ENCODE measurements at regions not wholly inside any gene's neighbourhood (a gene's known extent, or its start where the extent isn't known, plus 50 kb on each side); places are given as distances from the start of the nearest gene placed in this dataset.

DNA sequence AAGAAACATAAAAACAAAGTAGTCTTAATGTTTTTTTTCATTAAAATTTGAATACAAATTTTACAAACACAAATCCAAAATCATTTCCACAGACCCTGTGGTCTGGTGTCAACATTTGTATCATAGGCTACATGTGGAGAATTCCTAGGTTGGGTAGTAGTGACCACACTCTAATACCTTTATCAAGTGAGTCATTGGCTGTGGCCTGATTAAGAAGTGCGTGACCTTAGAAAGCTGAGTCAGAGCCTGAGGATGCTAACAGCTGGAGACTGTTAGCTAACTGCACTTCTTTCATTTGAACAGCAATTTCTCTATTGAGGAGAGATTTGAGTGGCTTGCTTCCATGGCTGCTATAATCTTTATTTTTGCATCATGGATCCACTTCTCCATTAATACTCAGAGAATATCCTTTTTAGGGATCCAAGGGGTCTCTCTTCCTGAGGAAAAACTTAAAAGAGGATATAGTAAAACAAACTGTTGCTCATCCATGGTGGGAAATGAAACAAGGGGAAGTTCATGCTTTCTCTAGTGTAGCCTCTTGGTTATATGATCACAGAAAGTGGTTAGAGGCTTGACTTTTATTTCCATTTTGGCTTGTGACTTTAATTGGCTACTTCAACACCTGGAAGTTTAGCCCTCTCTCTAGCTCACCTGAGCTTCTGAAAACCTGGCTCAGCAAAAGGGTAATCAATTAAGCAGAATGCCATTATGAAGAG, 335.8 kb downstream of the PABPC4L start:
- TF ChIP-seq, protein P1, sequence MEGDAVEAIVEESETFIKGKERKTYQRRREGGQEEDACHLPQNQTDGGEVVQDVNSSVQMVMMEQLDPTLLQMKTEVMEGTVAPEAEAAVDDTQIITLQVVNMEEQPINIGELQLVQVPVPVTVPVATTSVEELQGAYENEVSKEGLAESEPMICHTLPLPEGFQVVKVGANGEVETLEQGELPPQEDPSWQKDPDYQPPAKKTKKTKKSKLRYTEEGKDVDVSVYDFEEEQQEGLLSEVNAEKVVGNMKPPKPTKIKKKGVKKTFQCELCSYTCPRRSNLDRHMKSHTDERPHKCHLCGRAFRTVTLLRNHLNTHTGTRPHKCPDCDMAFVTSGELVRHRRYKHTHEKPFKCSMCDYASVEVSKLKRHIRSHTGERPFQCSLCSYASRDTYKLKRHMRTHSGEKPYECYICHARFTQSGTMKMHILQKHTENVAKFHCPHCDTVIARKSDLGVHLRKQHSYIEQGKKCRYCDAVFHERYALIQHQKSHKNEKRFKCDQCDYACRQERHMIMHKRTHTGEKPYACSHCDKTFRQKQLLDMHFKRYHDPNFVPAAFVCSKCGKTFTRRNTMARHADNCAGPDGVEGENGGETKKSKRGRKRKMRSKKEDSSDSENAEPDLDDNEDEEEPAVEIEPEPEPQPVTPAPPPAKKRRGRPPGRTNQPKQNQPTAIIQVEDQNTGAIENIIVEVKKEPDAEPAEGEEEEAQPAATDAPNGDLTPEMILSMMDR (IDR thresholded peaks at IDR 0.05), result no peak
- H3K27ac ChIP-seq, result no peak overlapping the region
- no peaks in the 10 kb centered on the region for H3K9me3 ChIP-seq
- no peaks in the 10 kb centered on the region for H3K27me3 ChIP-seq
- WGBS, 2 donors, result 27 to 57% methylated on average over 1 of the region's 1 CpG
- no peak overlapping the region for H3K4me3 ChIP-seq
- H3K36me3 ChIP-seq, result no peaks in the 10 kb centered on the region
- intact Hi-C loops (cut with DNase I), result no loop called here
- ATAC-seq, result peak in 2 of 8 donors; percentile 56 to 83
- no peak for DNase-seq
- H3K4me1 ChIP-seq, result no peaks in the 10 kb centered on the region

DNA sequence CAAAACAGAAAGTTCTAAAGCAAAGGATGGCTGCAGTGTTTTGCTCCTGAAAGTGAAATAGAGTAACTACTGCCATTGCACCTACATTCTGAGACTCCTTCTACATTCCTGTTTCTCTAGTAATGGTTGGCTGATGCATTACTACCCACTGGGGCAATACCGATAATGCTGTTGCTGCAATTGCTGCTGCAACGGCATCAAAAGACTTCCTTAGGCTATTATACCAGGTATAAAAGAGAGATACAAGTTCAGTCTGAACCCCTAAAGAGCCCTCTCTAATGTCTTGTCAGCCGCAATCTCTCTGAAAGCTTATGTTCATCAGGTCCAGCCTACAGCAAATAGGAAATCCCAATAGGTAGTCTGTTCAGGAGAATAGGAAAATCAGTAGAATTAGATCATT, 338.4 kb downstream of the PABPC4L start:
- TF ChIP-seq, protein P1 (IDR thresholded peaks at IDR 0.05), result no peak

DNA sequence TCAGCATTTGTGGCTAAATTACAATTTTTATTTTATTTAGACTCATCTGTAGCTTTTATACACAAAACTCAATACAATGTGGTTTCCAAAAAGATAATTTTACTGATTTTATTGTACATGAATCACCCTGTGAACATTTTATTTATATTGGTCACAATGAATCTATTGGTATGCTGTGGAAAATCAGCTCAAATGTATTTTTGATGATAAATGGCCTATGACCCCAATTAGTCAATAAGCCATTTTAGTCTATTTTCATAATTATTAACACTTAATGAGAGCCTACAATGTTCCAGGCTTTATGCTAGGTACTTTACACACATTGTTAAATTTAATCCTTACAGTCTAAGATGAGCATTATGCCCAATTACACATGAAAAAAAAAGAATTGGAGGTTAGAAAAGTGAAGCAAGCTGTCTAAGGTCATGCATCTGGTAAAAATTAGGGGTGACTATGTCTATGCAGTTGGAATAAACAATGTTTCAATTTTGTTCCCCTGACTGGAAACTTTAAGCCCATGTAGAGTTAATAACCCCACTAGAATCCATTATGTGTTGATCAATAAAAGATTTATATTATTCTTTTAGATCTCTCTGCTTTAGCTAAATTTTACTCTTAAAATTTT, 344.7 kb downstream of the PABPC4L start:
- no peak overlapping the region for H3K4me3 ChIP-seq
- intact Hi-C loops (cut with DNase I), result no loop called here
- DNase-seq, result no peak
- no peaks in the 10 kb centered on the region for H3K36me3 ChIP-seq
- TF ChIP-seq, protein P1 (IDR thresholded peaks at IDR 0.05), result no peak
- ATAC-seq, result no peak
- H3K9me3 ChIP-seq, result no peaks in the 10 kb centered on the region
- H3K27me3 ChIP-seq, result no peaks in the 10 kb centered on the region
- no peak overlapping the region for H3K27ac ChIP-seq
- H3K4me1 ChIP-seq, result no peaks in the 10 kb centered on the region

More for the DNA sequence above, 338.4 kb downstream of the PABPC4L start:
- no peak for DNase-seq
- Histone ChIP-seq H3K4me3 (no peak overlapping the region), H3K27ac (no peak overlapping the region), H3K4me1 (no peaks in the 10 kb centered on the region), H3K36me3 (no peaks in the 10 kb centered on the region), H3K27me3 (no peaks in the 10 kb centered on the region), H3K9me3 (no peaks in the 10 kb centered on the region)
- no peak for ATAC-seq
- intact Hi-C loops (cut with DNase I), result no loop called here
- 90 to 96% methylated on average over 3 of the region's 3 CpGs for WGBS, 2 donors

DNA sequence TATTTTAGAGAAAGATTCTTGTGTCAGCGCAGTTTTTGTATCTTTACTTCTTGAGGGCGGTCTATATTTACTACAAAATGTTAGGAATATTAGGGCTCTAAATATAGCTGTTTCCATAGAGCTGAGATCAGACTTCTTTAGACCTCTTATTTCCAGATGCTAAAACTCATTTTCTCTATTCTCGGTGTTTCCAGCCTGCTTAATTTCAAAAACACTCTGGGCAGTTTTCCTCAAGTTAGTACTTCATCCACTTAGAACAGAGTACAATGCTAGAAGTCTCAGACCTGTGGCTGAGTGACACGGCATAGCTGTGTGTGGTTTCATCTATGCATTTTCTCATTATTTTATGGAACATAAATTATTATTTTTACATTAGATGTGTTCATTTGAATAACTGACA, 346.6 kb downstream of the PABPC4L start:
- no peaks in the 10 kb centered on the region for H3K36me3 ChIP-seq
- no peak overlapping the region for H3K27ac ChIP-seq
- no peak overlapping the region for H3K4me3 ChIP-seq
- H3K4me1 ChIP-seq, result no peaks in the 10 kb centered on the region
- intact Hi-C loops (cut with DNase I), result no loop called here
- no peaks in the 10 kb centered on the region for H3K27me3 ChIP-seq
- WGBS, 2 donors, result 81 to 86% methylated on average over 4 of the region's 4 CpGs
- TF ChIP-seq, protein P1 (IDR thresholded peaks at IDR 0.05), result no peak
- DNase-seq (no peak), ATAC-seq (no peak)
- H3K9me3 ChIP-seq, result no peaks in the 10 kb centered on the region
